ENCODE measurements at regions not wholly inside any gene's neighbourhood (a gene's known extent, or its start where the extent isn't known, plus 50 kb on each side); places are given as distances from the start of the nearest gene placed in this dataset.

GRCh38 chr5:109986726-109987125 lies 297.0 kb downstream of the MAN2A1 start:
- TF ChIP-seq FOXM1 (IDR thresholded peaks at IDR 0.05; ENCODE audit: borderline replicate concordance) = no peak
- no peak for TF ChIP-seq FOXK2 (IDR thresholded peaks at IDR 0.05)
- no peak for TF ChIP-seq FOXA1 (IDR thresholded peaks at IDR 0.05)
- TF ChIP-seq BHLHE40 (IDR thresholded peaks at IDR 0.05; ENCODE audit: borderline replicate concordance) = no peak
- no peak for TF ChIP-seq HDGF (IDR thresholded peaks at IDR 0.05; ENCODE audit: borderline replicate concordance)
- no peak for TF ChIP-seq SP1 (IDR thresholded peaks at IDR 0.05)
- no peak for TF ChIP-seq LEF1 (IDR thresholded peaks at IDR 0.05; ENCODE audit: borderline replicate concordance)
- no peak for TF ChIP-seq CTBP1 (IDR thresholded peaks at IDR 0.05; ENCODE audit: borderline replicate concordance)
- no peak for TF ChIP-seq ARNT (IDR thresholded peaks at IDR 0.05)
- TF ChIP-seq TARDBP (IDR thresholded peaks at IDR 0.05) = no peak

All from HEK293T (cell line).